Parathyroid adenoma (tissue), 2 donors: ENCODE measurements at regions not wholly inside any gene's neighbourhood (a gene's known extent, or its start where the extent isn't known, plus 50 kb on each side); places are given as distances from the start of the nearest gene placed in this dataset.

ENCODE experiments used
- H2AFZ ChIP-seq: fragments of 300-600 bp; sonication (generic); one replicate; pipeline ENCODE4 v1.7.0; 2017; ENCODE audit warnings: antibody characterized with exemption, mild to moderate bottlenecking
- H3K27ac ChIP-seq: fragments of 300-600 bp; sonication (generic); one replicate; pipeline ENCODE4 v1.7.0; 2017
- H3K27me3 ChIP-seq: fragments of 300-600 bp; sonication (generic); one replicate; pipeline ENCODE4 v1.7.0; 2017; ENCODE audit warnings: low read length; ENCODE audit not compliant: control insufficient read depth, insufficient read depth
- H3K36me3 ChIP-seq: fragments of 300-600 bp; sonication (generic); one replicate; pipeline ENCODE4 v1.7.0; 2017; ENCODE audit warnings: low read length; ENCODE audit not compliant: control insufficient read depth, insufficient read depth
- H3K4me1 ChIP-seq: fragments of 300-600 bp; sonication (generic); one replicate; pipeline ENCODE4 v1.7.0; 2017; ENCODE audit warnings: control low read depth
- H3K4me2 ChIP-seq: fragments of 300-600 bp; sonication (generic); one replicate; pipeline ENCODE4 v1.7.0; 2017; ENCODE audit warnings: low read length
- H3K4me3 ChIP-seq: fragments of 300-600 bp; sonication (generic); one replicate; pipeline ENCODE4 v1.7.0; 2017; ENCODE audit warnings: low read depth, low read length
- H3K79me2 ChIP-seq: fragments of 300-600 bp; sonication (generic); one replicate; pipeline ENCODE4 v1.7.0; 2017; ENCODE audit warnings: control low read depth
- H3K9ac ChIP-seq: fragments of 300-600 bp; sonication (generic); one replicate; pipeline ENCODE4 v1.7.0; 2017; ENCODE audit warnings: mild to moderate bottlenecking
- H3K9me3 ChIP-seq: fragments of 300-600 bp; sonication (generic); one replicate; pipeline ENCODE4 v1.7.0; 2017; ENCODE audit warnings: low read length; ENCODE audit not compliant: control insufficient read depth
- CTCF ChIP-seq: fragments of 300-600 bp; sonication (generic); IDR thresholded peaks from one replicate; pipeline ENCODE4 v1.7.0; 2017; ENCODE audit warnings: antibody characterized with exemption, mild to moderate bottlenecking
- donor health status: primary hyperparathyroidism.

DNA sequence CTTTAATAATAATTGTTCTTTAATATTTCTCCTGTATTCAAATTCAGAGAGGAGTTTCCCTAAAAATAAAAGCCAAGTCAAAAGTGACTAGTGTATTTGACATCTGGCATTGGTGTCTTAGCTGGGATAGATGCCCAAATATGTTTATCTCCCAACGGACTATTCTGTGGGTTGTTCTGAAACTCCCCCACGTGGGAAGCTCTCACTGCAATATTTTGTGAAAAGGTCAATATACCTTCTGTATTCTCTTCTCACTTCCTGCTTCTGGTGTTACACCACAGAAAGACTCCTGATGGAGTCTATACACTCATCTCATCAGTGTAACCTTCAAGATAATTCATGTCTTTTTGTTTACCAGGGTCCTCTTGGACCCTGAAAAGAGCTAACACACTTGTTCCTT is 2052.8 kb upstream of the TENM3 start:
- Histone ChIP-seq H3K27me3 (no peaks in the 10 kb centered on the region), H3K9ac (no peak overlapping the region), H2AFZ (no peak overlapping the region), H3K79me2 (no peaks in the 10 kb centered on the region), H3K9me3 (no peaks in the 10 kb centered on the region), H3K36me3 (no peaks in the 10 kb centered on the region), H3K4me1 (no peaks in the 10 kb centered on the region), H3K4me2 (no peak overlapping the region), H3K4me3 (no peak overlapping the region), H3K27ac (no peak overlapping the region)
- TF ChIP-seq CTCF = no peak

- no peak overlapping the region for H3K9ac ChIP-seq
- no peaks in the 10 kb centered on the region for H3K36me3 ChIP-seq
- H3K27me3 ChIP-seq = no peaks in the 10 kb centered on the region
- no peak overlapping the region for H3K4me3 ChIP-seq
- no peaks in the 10 kb centered on the region for H3K79me2 ChIP-seq
- no peak overlapping the region for H2AFZ ChIP-seq
- H3K9me3 ChIP-seq = no peaks in the 10 kb centered on the region
- H3K4me2 ChIP-seq = no peak overlapping the region
- TF ChIP-seq CTCF = no peak
- no peaks in the 10 kb centered on the region for H3K4me1 ChIP-seq
- H3K27ac ChIP-seq = no peak overlapping the region
These were observed 2045.7 kb upstream of the TENM3 start for GRCh38 chr4:180197471-180197870.

- Histone ChIP-seq H3K9me3 (no peaks in the 10 kb centered on the region), H3K4me3 (no peak overlapping the region), H2AFZ (no peak overlapping the region), H3K9ac (no peak overlapping the region), H3K79me2 (no peaks in the 10 kb centered on the region), H3K36me3 (no peaks in the 10 kb centered on the region), H3K27me3 (no peaks in the 10 kb centered on the region), H3K27ac (no peak overlapping the region), H3K4me2 (no peak overlapping the region), H3K4me1 (no peaks in the 10 kb centered on the region)
- TF ChIP-seq CTCF = no peak
These were observed 2039.9 kb upstream of the TENM3 start for GRCh38 chr4:180203349-180203748.

- H3K9ac ChIP-seq = no peak overlapping the region
- H2AFZ ChIP-seq = no peak overlapping the region
- H3K9me3 ChIP-seq = no peaks in the 10 kb centered on the region
- no peak overlapping the region for H3K27ac ChIP-seq
- no peaks in the 10 kb centered on the region for H3K27me3 ChIP-seq
- no peak for TF ChIP-seq CTCF
- no peak overlapping the region for H3K4me2 ChIP-seq
- H3K36me3 ChIP-seq = no peaks in the 10 kb centered on the region
- no peaks in the 10 kb centered on the region for H3K4me1 ChIP-seq
- H3K4me3 ChIP-seq = no peak overlapping the region
- H3K79me2 ChIP-seq = no peaks in the 10 kb centered on the region
These were observed 2037.9 kb upstream of the TENM3 start for GRCh38 chr4:180205276-180205675.

GRCh38 chr4:180207921-180208320 is 2035.3 kb upstream of the TENM3 start:
- no peak overlapping the region for H3K4me2 ChIP-seq
- no peaks in the 10 kb centered on the region for H3K9me3 ChIP-seq
- no peak for TF ChIP-seq CTCF
- H3K27ac ChIP-seq = no peak overlapping the region
- H3K9ac ChIP-seq = no peak overlapping the region
- no peaks in the 10 kb centered on the region for H3K36me3 ChIP-seq
- H3K79me2 ChIP-seq = no peaks in the 10 kb centered on the region
- no peaks in the 10 kb centered on the region for H3K27me3 ChIP-seq
- H2AFZ ChIP-seq = no peak overlapping the region
- H3K4me1 ChIP-seq = no peaks in the 10 kb centered on the region
- no peak overlapping the region for H3K4me3 ChIP-seq
